ENCODE measurements at regions not wholly inside any gene's neighbourhood (a gene's known extent, or its start where the extent isn't known, plus 50 kb on each side); places are given as distances from the start of the nearest gene placed in this dataset.

DNA sequence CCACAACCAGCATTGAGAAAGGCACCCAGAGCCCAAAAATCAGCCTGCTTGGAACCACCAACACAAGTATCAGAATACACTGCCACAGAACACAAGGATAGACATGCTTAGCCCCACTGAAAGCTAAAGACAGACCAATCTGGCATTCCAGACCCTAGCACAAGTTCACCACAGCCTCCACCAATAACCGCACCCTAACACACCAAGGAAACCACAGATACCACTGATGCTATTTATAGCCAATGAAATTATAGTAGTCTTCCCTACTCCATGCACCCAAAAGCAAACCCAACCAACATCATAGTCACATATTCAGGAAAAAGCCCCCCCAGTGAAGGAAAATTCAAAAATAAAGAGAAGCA, 83.9 kb upstream of the STT3B start:
- RAD21 ChIA-PET (ENCODE audit: low non-redundant PET in 1 of 2, low total read pairs in 2 of 2, uncharacterized antibody in 2 of 2, unreplicated experiment in 2 of 2) = no interaction called here

More for the DNA sequence above, 83.9 kb upstream of the STT3B start:
- Histone ChIP-seq H3K9me2 (ENCODE audit: insufficient read depth) (no peaks in the 10 kb centered on the region), H3K9me3 (ENCODE audit: control insufficient read depth in 1 of 2, insufficient read depth in 1 of 2, low read depth in 1 of 2, low read length in 2 of 2) (no peaks in the 10 kb centered on the region), H3K4me1 (ENCODE audit: control insufficient read depth in 1 of 2, insufficient read depth in 2 of 2, low read length in 2 of 2) (peaks cover 0 to 9% of the 10 kb centered on the region in 2 experiments; a peak in 1 of 4 replicates), H3K9ac (ENCODE audit: low read length) (no peak overlapping the region), H3K36me3 (ENCODE audit: control insufficient read depth in 1 of 2, insufficient read depth in 2 of 2, low read length in 2 of 2) (no peaks in the 10 kb centered on the region), H3K27me3 (ENCODE audit: insufficient read depth, low read length) (no peaks in the 10 kb centered on the region), H3K4me2 (ENCODE audit: low read length) (no peak overlapping the region), H3K27ac (ENCODE audit: low read depth, low read length) (no peak overlapping the region), H3K79me2 (ENCODE audit: insufficient read depth, low read length) (no peaks in the 10 kb centered on the region), H3K4me3 (replicated peaks in 1 of 2; ENCODE audit: low read depth in 1 of 2, low read length in 2 of 2) (no peak overlapping the region), H2AFZ (ENCODE audit: low read depth, low read length, poor library complexity, severe bottlenecking) (no peak overlapping the region), H4K20me1 (ENCODE audit: insufficient read depth) (no peaks in the 10 kb centered on the region)
- no TSS peak for BruUV-seq (replicated peaks)
- DNase-seq (ENCODE audit: low read depth, low spot score) (no peak), ATAC-seq (peak; percentile 26; the same call in 1 of the 2 replicates)
- ChIA-PET CTCF (interaction anchor here (1.5 kb wide), 1 partner anchor 515 kb away, joined by 3 read pairs; no protein-coding TSS in a partner anchor), POLR2A (no interaction called here)
- TF ChIP-seq, protein P1, sequence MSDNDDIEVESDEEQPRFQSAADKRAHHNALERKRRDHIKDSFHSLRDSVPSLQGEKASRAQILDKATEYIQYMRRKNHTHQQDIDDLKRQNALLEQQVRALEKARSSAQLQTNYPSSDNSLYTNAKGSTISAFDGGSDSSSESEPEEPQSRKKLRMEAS (IDR thresholded peaks at IDR 0.05) = no peak
- TF ChIP-seq, protein P2, sequence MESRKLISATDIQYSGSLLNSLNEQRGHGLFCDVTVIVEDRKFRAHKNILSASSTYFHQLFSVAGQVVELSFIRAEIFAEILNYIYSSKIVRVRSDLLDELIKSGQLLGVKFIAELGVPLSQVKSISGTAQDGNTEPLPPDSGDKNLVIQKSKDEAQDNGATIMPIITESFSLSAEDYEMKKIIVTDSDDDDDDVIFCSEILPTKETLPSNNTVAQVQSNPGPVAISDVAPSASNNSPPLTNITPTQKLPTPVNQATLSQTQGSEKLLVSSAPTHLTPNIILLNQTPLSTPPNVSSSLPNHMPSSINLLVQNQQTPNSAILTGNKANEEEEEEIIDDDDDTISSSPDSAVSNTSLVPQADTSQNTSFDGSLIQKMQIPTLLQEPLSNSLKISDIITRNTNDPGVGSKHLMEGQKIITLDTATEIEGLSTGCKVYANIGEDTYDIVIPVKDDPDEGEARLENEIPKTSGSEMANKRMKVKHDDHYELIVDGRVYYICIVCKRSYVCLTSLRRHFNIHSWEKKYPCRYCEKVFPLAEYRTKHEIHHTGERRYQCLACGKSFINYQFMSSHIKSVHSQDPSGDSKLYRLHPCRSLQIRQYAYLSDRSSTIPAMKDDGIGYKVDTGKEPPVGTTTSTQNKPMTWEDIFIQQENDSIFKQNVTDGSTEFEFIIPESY (IDR thresholded peaks at IDR 0.05; ENCODE audit: extremely low read depth, insufficient replicate concordance, low read length) = no peak
- TF ChIP-seq ZNF274 (IDR thresholded peaks at IDR 0.05; ENCODE audit: low read depth, low read length) (no peak), POLR2A (IDR thresholded peaks at IDR 0.05; ENCODE audit: borderline replicate concordance, extremely low read depth, insufficient read depth, insufficient read length) (no peak), EGR1 (IDR thresholded peaks at IDR 0.05; ENCODE audit: low read depth) (no peak), SP1 (IDR thresholded peaks at IDR 0.05; ENCODE audit: low read depth) (no peak), RAD21 (IDR thresholded peaks at IDR 0.05; ENCODE audit: low read depth) (no peak), EZH2phosphoT487 (IDR thresholded peaks at IDR 0.05; ENCODE audit: borderline replicate concordance) (no peak), FOSL1 (IDR thresholded peaks at IDR 0.05; ENCODE audit: low read depth) (no peak), ELF1 (IDR thresholded peaks at IDR 0.05; ENCODE audit: borderline replicate concordance, low read depth) (no peak), POLR2AphosphoS5 (IDR thresholded peaks at IDR 0.05; ENCODE audit: low read depth, low read length) (no peak)
- TF ChIP-seq, protein P3, sequence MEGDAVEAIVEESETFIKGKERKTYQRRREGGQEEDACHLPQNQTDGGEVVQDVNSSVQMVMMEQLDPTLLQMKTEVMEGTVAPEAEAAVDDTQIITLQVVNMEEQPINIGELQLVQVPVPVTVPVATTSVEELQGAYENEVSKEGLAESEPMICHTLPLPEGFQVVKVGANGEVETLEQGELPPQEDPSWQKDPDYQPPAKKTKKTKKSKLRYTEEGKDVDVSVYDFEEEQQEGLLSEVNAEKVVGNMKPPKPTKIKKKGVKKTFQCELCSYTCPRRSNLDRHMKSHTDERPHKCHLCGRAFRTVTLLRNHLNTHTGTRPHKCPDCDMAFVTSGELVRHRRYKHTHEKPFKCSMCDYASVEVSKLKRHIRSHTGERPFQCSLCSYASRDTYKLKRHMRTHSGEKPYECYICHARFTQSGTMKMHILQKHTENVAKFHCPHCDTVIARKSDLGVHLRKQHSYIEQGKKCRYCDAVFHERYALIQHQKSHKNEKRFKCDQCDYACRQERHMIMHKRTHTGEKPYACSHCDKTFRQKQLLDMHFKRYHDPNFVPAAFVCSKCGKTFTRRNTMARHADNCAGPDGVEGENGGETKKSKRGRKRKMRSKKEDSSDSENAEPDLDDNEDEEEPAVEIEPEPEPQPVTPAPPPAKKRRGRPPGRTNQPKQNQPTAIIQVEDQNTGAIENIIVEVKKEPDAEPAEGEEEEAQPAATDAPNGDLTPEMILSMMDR (IDR thresholded peaks at IDR 0.05 in 2 of 3, conservative IDR thresholded peaks at IDR 0.05 in 1 of 3; ENCODE audit: borderline replicate concordance in 1 of 3, insufficient read depth in 1 of 3, low read depth in 2 of 3, low read length in 2 of 3) = no peak
- TF ChIP-seq, protein P4, sequence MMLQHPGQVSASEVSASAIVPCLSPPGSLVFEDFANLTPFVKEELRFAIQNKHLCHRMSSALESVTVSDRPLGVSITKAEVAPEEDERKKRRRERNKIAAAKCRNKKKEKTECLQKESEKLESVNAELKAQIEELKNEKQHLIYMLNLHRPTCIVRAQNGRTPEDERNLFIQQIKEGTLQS (IDR thresholded peaks at IDR 0.05) = no peak
- TF ChIP-seq, protein P5, sequence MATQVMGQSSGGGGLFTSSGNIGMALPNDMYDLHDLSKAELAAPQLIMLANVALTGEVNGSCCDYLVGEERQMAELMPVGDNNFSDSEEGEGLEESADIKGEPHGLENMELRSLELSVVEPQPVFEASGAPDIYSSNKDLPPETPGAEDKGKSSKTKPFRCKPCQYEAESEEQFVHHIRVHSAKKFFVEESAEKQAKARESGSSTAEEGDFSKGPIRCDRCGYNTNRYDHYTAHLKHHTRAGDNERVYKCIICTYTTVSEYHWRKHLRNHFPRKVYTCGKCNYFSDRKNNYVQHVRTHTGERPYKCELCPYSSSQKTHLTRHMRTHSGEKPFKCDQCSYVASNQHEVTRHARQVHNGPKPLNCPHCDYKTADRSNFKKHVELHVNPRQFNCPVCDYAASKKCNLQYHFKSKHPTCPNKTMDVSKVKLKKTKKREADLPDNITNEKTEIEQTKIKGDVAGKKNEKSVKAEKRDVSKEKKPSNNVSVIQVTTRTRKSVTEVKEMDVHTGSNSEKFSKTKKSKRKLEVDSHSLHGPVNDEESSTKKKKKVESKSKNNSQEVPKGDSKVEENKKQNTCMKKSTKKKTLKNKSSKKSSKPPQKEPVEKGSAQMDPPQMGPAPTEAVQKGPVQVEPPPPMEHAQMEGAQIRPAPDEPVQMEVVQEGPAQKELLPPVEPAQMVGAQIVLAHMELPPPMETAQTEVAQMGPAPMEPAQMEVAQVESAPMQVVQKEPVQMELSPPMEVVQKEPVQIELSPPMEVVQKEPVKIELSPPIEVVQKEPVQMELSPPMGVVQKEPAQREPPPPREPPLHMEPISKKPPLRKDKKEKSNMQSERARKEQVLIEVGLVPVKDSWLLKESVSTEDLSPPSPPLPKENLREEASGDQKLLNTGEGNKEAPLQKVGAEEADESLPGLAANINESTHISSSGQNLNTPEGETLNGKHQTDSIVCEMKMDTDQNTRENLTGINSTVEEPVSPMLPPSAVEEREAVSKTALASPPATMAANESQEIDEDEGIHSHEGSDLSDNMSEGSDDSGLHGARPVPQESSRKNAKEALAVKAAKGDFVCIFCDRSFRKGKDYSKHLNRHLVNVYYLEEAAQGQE (IDR thresholded peaks at IDR 0.05; ENCODE audit: low read depth) = no peak
- intact Hi-C loops (cut with micrococcal nuclease) = loop anchor here (5.0 kb wide), 2 partner anchors 522 to 682 kb away; no protein-coding TSS in a partner anchor

All from HCT116 (cell line).